Kidney (tissue), 13 donors: ENCODE measurements at regions not wholly inside any gene's neighbourhood (a gene's known extent, or its start where the extent isn't known, plus 50 kb on each side); places are given as distances from the start of the nearest gene placed in this dataset.

Source experiments
- DNase-seq, 5 donors: peaks; one replicate each; pipeline ENCODE4 v3.0.0-alpha.2; 2013 to 2020
- FAIRE-seq: peaks from 2 replicates; lab custom pipeline; 2012; peaks lifted over from hg19 to GRCh38; lab: Jason Lieb, UNC
- H3K27ac ChIP-seq, 2 donors: one replicate each; pipeline ENCODE4 v1.7.0; 2013; ENCODE audit warnings: low read depth in 2 of 2, low read length in 2 of 2, inconsistent platforms in 1 of 2
- H3K27me3 ChIP-seq: one replicate; pipeline ENCODE4 v1.7.1; 2013; ENCODE audit warnings: low read length, inconsistent platforms; ENCODE audit not compliant: control insufficient read depth, insufficient read depth
- H3K36me3 ChIP-seq, 3 donors: one replicate each; pipeline versions ENCODE4 v1.7.0 to v1.7.1; 2013; ENCODE audit warnings: low read length in 3 of 3, control low read depth in 1 of 3, inconsistent platforms in 1 of 3; ENCODE audit not compliant: insufficient read depth in 3 of 3, control insufficient read depth in 2 of 3
- H3K4me1 ChIP-seq, 3 donors: one replicate each; pipeline versions ENCODE4 v1.7.0 to v1.7.1; 2013; ENCODE audit warnings: low read length in 3 of 3, inconsistent platforms in 1 of 3, low read depth in 1 of 3; ENCODE audit not compliant: control insufficient read depth in 2 of 3, insufficient read depth in 2 of 3
- H3K4me3 ChIP-seq, 3 donors: one replicate each; pipeline versions ENCODE4 v1.7.0 to v1.8.1; 2013; ENCODE audit warnings: low read length in 3 of 3, control low read depth in 1 of 3, inconsistent platforms in 1 of 3
- H3K9ac ChIP-seq, 3 donors: one replicate each; pipeline versions ENCODE4 v1.7.0 to v1.7.1; 2013; ENCODE audit warnings: low read length in 3 of 3, control low read depth in 1 of 3, inconsistent platforms in 1 of 3
- H3K9me3 ChIP-seq, 3 donors: one replicate each; pipeline versions ENCODE4 v1.7.0 to v1.7.1; 2013; ENCODE audit warnings: low read length in 3 of 3, control low read depth in 1 of 3, inconsistent platforms in 1 of 3; ENCODE audit not compliant: control insufficient read depth in 2 of 3, insufficient read depth in 1 of 3
- CTCF ChIP-seq: IDR thresholded peaks from 3 replicates; pipeline ENCODE4 v1.5.1; 2012; ENCODE audit warnings: mild to moderate bottlenecking, moderate library complexity, borderline replicate concordance; ENCODE audit not compliant: insufficient read depth; ENCODE audit errors: extremely low read depth
- intact Hi-C: fragments of 100-400 bp; cut with DNase I; formaldehyde crosslinking; loops from one replicate; pipeline ENCODE4 v1.11.1; 2022
- donor health status: control.
- donor health status: control.
- donor health status: control.
- donor health status: control.
- donor health status: control.
- donor health status: DM: yes; HTN: yes; CAD: no.
- donor health status: Normal renal cell carcinoma (clear cell type).

- FAIRE-seq (no peak), DNase-seq (no peak)
- Histone ChIP-seq H3K9ac (no peak overlapping the region), H3K9me3 (no peaks in the 10 kb centered on the region), H3K4me3 (no peak overlapping the region), H3K4me1 (no peaks in the 10 kb centered on the region), H3K27ac (no peak overlapping the region), H3K27me3 (no peaks in the 10 kb centered on the region), H3K36me3 (no peaks in the 10 kb centered on the region)
- intact Hi-C loops = no loop called here
- TF ChIP-seq CTCF = no peak
Measured at GRCh38 chr2:44839771-44840502, 101.6 kb upstream of the SIX3 start.

GRCh38 chr2:44840503-44840850, 101.0 kb upstream of the SIX3 start:
- no peak for DNase-seq
- H3K36me3 ChIP-seq = no peaks in the 10 kb centered on the region
- intact Hi-C loops = no loop called here
- H3K9ac ChIP-seq = no peak overlapping the region
- H3K4me1 ChIP-seq = no peaks in the 10 kb centered on the region
- H3K9me3 ChIP-seq = no peaks in the 10 kb centered on the region
- H3K27ac ChIP-seq = no peak overlapping the region
- H3K27me3 ChIP-seq = no peaks in the 10 kb centered on the region
- FAIRE-seq = no peak
- no peak overlapping the region for H3K4me3 ChIP-seq
- TF ChIP-seq CTCF = no peak

- Histone ChIP-seq H3K4me1 (no peaks in the 10 kb centered on the region), H3K27me3 (no peaks in the 10 kb centered on the region), H3K4me3 (no peak overlapping the region), H3K9ac (no peak overlapping the region), H3K27ac (no peak overlapping the region), H3K9me3 (no peaks in the 10 kb centered on the region), H3K36me3 (no peaks in the 10 kb centered on the region)
- FAIRE-seq = no peak
- TF ChIP-seq CTCF = no peak
- DNase-seq = no peak
- intact Hi-C loops = no loop called here
Measured at GRCh38 chr2:44843086-44843485, 98.4 kb upstream of the SIX3 start.
